GM21825 (cell line): ENCODE measurements at regions not wholly inside any gene's neighbourhood (a gene's known extent, or its start where the extent isn't known, plus 50 kb on each side); places are given as distances from the start of the nearest gene placed in this dataset.
"Not testable (repeated sequence)": the region's sequence is repeated elsewhere in the genome, so short reads cannot be mapped to it uniquely, and the experiment has no call there.

Experiments used
- ATAC-seq: cut with Tn5 transposase; IDR thresholded peaks from one replicate; pipeline ENCODE4 v1.9.1; 2021; ENCODE audit warnings: mild to moderate bottlenecking, moderate library complexity; ENCODE audit not compliant: unreplicated experiment

- no peak for ATAC-seq
Observed at GRCh38 chr4:189129044-189129694, 811.5 kb upstream of the FRG1 start.

GRCh38 chr4:189131118-189131517, 809.6 kb upstream of the FRG1 start:
- ATAC-seq, result no peak

GRCh38 chr4:189136462-189136861, 804.2 kb upstream of the FRG1 start:
- ATAC-seq, result no peak

GRCh38 chr4:189143263-189143952, 797.3 kb upstream of the FRG1 start:
- ATAC-seq, result no peak

- no peak for ATAC-seq
Observed at GRCh38 chr4:189147005-189147929, 793.4 kb upstream of the FRG1 start.

- not testable (repeated sequence) for ATAC-seq
Observed at GRCh38 chr4:189155083-189155482, 785.6 kb upstream of the FRG1 start.

- no peak for ATAC-seq
Observed at GRCh38 chr4:189162073-189162789, 778.4 kb upstream of the FRG1 start.

GRCh38 chr4:189162888-189163287, 777.8 kb upstream of the FRG1 start:
- ATAC-seq, result no peak

- ATAC-seq, result no peak
Observed at GRCh38 chr4:189176002-189176401, 764.7 kb upstream of the FRG1 start.

GRCh38 chr4:189177130-189177529, 763.5 kb upstream of the FRG1 start:
- ATAC-seq, result no peak

GRCh38 chr4:189178125-189178746, 762.4 kb upstream of the FRG1 start:
- ATAC-seq, result no peak

GRCh38 chr4:189185810-189186432, 754.8 kb upstream of the FRG1 start:
- no peak for ATAC-seq

- no peak for ATAC-seq
Observed at GRCh38 chr4:189187531-189188052, 753.1 kb upstream of the FRG1 start.

- ATAC-seq, result no peak
Observed at GRCh38 chr4:189198624-189199023, 742.0 kb upstream of the FRG1 start.

GRCh38 chr4:189200353-189200752, 740.3 kb upstream of the FRG1 start:
- no peak for ATAC-seq

GRCh38 chr4:189202182-189202868, 738.3 kb upstream of the FRG1 start:
- ATAC-seq, result peak; percentile 69

GRCh38 chr4:189202869-189203271, 737.8 kb upstream of the FRG1 start:
- no peak for ATAC-seq

- ATAC-seq, result no peak
Observed at GRCh38 chr4:189204616-189205015, 736.1 kb upstream of the FRG1 start.

- no peak for ATAC-seq
Observed at GRCh38 chr4:189206953-189207352, 733.7 kb upstream of the FRG1 start.
